Kidney glomerular epithelial cell (primary cell): ENCODE measurements at regions not wholly inside any gene's neighbourhood (a gene's known extent, or its start where the extent isn't known, plus 50 kb on each side); places are given as distances from the start of the nearest gene placed in this dataset.

ENCODE experiments used
- DNase-seq: peaks from one replicate; lab custom pipeline; 2025; lab: John Stamatoyannopoulos, UW

- no peak for DNase-seq
Measured at GRCh38 chr20:51876313-51876940, 74.1 kb upstream of the SALL4 start.

GRCh38 chr20:51873652-51874051, 71.3 kb upstream of the SALL4 start:
- no peak for DNase-seq

- DNase-seq: no peak
Measured at GRCh38 chr20:51871943-51872342, 69.6 kb upstream of the SALL4 start.

GRCh38 chr20:51869002-51869401, 66.7 kb upstream of the SALL4 start:
- DNase-seq: no peak

GRCh38 chr20:51867251-51867650, 64.9 kb upstream of the SALL4 start:
- DNase-seq: no peak

GRCh38 chr20:51864967-51865366, 62.6 kb upstream of the SALL4 start:
- no peak for DNase-seq

- no peak for DNase-seq
Measured at GRCh38 chr20:51862796-51863195, 60.5 kb upstream of the SALL4 start.

- DNase-seq: no peak
Measured at GRCh38 chr20:51861726-51862466, 59.6 kb upstream of the SALL4 start.

GRCh38 chr20:51860111-51860882, 58.0 kb upstream of the SALL4 start:
- DNase-seq: peak; percentile 78

- no peak for DNase-seq
Measured at GRCh38 chr20:51856432-51856831, 54.1 kb upstream of the SALL4 start.

GRCh38 chr20:51854921-51855320, 52.6 kb upstream of the SALL4 start:
- no peak for DNase-seq
